Stomach (tissue), 8 donors: ENCODE measurements at regions not wholly inside any gene's neighbourhood (a gene's known extent, or its start where the extent isn't known, plus 50 kb on each side); places are given as distances from the start of the nearest gene placed in this dataset.

Experiments used
- DNase-seq, 2 donors: peaks; one replicate each; pipeline versions ENCODE4 v3.0.0 to v3.0.0-alpha.2; 2013 to 2019
- H3K27ac ChIP-seq, 5 donors: fragments of 200-600 bp in 4 of 5; sonication (generic) in 4 of 5; one replicate each; pipeline ENCODE4 v1.5.1; 2013 to 2019; ENCODE audit warnings: mild to moderate bottlenecking in 1 of 5, moderate library complexity in 1 of 5
- H3K27me3 ChIP-seq, 3 donors: fragments of 200-600 bp; sonication (generic); one replicate each; pipeline ENCODE4 v1.5.1; 2017 to 2019; ENCODE audit warnings: mixed run types in 1 of 3
- H3K36me3 ChIP-seq, 4 donors: fragments of 200-600 bp; sonication (generic); 1 replicate in 3 of 4; 2 replicates in 1 of 4; pipeline ENCODE4 v1.5.1; 2016 to 2019
- H3K4me1 ChIP-seq, 4 donors: fragments of 200-600 bp; sonication (generic); one replicate each; pipeline ENCODE4 v1.5.1; 2016 to 2019
- H3K4me3 ChIP-seq, 4 donors: fragments of 200-600 bp; sonication (generic) in 3 of 4; one replicate each; pipeline ENCODE4 v1.5.1; 2016 to 2019; ENCODE audit warnings: mild to moderate bottlenecking in 1 of 4
- H3K9me3 ChIP-seq, 4 donors: fragments of 200-600 bp; sonication (generic); one replicate each; pipeline ENCODE4 v1.5.1; 2016 to 2019
- CTCF ChIP-seq, 7 experiments: fragments of 450-650 bp in 4 of 7; fragments of 200-600 bp in 3 of 7; sonication (generic) in 3 of 7; IDR thresholded peaks; one replicate each; pipeline ENCODE4 v1.5.1; 2016 to 2019; ENCODE audit warnings: antibody characterized with exemption in 7 of 7, control low read depth in 2 of 7, mild to moderate bottlenecking in 1 of 7
- EP300 ChIP-seq: sonication (generic); formaldehyde crosslinking; IDR thresholded peaks from one replicate; pipeline ENCODE4 v1.6.1; 2017; ENCODE audit warnings: antibody characterized with exemption
- POLR2A ChIP-seq, 4 donors: fragments of 450-650 bp; IDR thresholded peaks; one replicate each; pipeline ENCODE4 v1.6.1; 2016; ENCODE audit warnings: antibody characterized with exemption in 4 of 4, control low read depth in 2 of 4, mild to moderate bottlenecking in 1 of 4, moderate library complexity in 1 of 4
- POLR2AphosphoS5 ChIP-seq, 3 donors: sonication (generic); formaldehyde crosslinking; IDR thresholded peaks; one replicate each; pipeline ENCODE4 v1.6.1; 2016; ENCODE audit warnings: antibody characterized with exemption in 3 of 3
- WGBS, 5 donors: extraction: QIAGEN DNeasy Blood & Tissue Kit in 3 of 5; methylation state at CpG; one replicate each; pipeline versions ENCODE4 v1.1.5 to v1.1.7; 2013 to 2018; 5-methylcytosine and 5-hydroxymethylcytosine counted together
- intact Hi-C: fragments of 100-400 bp; cut with DNase I; formaldehyde crosslinking; loops from one replicate; pipeline ENCODE4 v1.15.1; 2023; ENCODE audit warnings: low total_unique reads
- donor health status: healthy with polysubstance abuse.
- donor health status: Bipolar disorder and iron deficiency.
- donor health status: healthy.

GRCh38 chr2:67857836-67858235, 205.0 kb downstream of the C1D start:
- H3K27ac ChIP-seq: no peak overlapping the region
- intact Hi-C loops: no loop called here
- peaks cover 0 to 6% (median 0%) of the 10 kb centered on the region in 3 donors for H3K27me3 ChIP-seq
- no peak overlapping the region for H3K4me3 ChIP-seq
- WGBS, 5 donors: 73 to 85% (median 83%) methylated on average over 4 of the region's 4 CpGs
- DNase-seq: no peak
- H3K9me3 ChIP-seq: no peaks in the 10 kb centered on the region
- TF ChIP-seq EP300: no peak
- TF ChIP-seq POLR2AphosphoS5 (IDR thresholded peaks at IDR 0.05): no peak
- TF ChIP-seq CTCF (IDR thresholded peaks at IDR 0.05): no peak
- TF ChIP-seq POLR2A (IDR thresholded peaks at IDR 0.05): no peak
- no peaks in the 10 kb centered on the region for H3K36me3 ChIP-seq
- no peaks in the 10 kb centered on the region for H3K4me1 ChIP-seq

- H3K4me1 ChIP-seq: no peaks in the 10 kb centered on the region
- DNase-seq: no peak
- H3K9me3 ChIP-seq: no peaks in the 10 kb centered on the region
- no peak for TF ChIP-seq POLR2AphosphoS5 (IDR thresholded peaks at IDR 0.05)
- TF ChIP-seq POLR2A (IDR thresholded peaks at IDR 0.05): no peak
- TF ChIP-seq CTCF (IDR thresholded peaks at IDR 0.05): no peak
- no peak for TF ChIP-seq EP300
- 84 to 95% (median 92%) methylated on average over 3 of the region's 3 CpGs for WGBS, 5 donors
- H3K36me3 ChIP-seq: no peaks in the 10 kb centered on the region
- intact Hi-C loops: no loop called here
- no peak overlapping the region for H3K27ac ChIP-seq
- H3K4me3 ChIP-seq: no peak overlapping the region
- H3K27me3 ChIP-seq: peaks cover 0 to 6% (median 0%) of the 10 kb centered on the region in 3 donors
Measured at GRCh38 chr2:67858886-67859285, 203.9 kb downstream of the C1D start.

DNA sequence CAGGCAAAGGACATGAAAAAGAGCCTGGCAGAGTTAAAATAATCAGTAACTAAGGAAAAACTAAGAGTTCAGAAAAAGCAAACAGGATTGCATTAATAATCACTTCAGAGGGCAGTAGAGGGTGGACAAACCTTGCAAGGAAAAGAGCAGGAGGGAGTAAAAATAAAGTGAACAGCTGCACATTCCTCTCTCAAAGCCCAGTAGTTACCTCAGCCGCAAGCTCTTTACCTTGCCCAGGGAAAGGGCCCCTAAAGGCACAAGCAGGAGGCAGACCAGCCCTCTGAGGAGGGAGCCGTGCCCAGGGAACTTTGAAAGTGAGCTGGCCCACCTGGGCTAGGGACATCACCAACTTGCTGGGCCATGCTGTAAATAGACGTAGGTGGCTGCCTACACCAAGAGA, 196.9 kb downstream of the C1D start:
- no peaks in the 10 kb centered on the region for H3K4me1 ChIP-seq
- no peaks in the 10 kb centered on the region for H3K9me3 ChIP-seq
- intact Hi-C loops: no loop called here
- TF ChIP-seq CTCF (IDR thresholded peaks at IDR 0.05): no peak
- TF ChIP-seq POLR2AphosphoS5 (IDR thresholded peaks at IDR 0.05): no peak
- TF ChIP-seq EP300: no peak
- TF ChIP-seq POLR2A (IDR thresholded peaks at IDR 0.05): no peak
- H3K27me3 ChIP-seq: no peaks in the 10 kb centered on the region
- WGBS, 5 donors: 42 to 57% (median 52%) methylated on average over 3 of the region's 3 CpGs
- H3K27ac ChIP-seq: no peak overlapping the region
- no peaks in the 10 kb centered on the region for H3K36me3 ChIP-seq
- no peak for DNase-seq
- no peak overlapping the region for H3K4me3 ChIP-seq

DNA sequence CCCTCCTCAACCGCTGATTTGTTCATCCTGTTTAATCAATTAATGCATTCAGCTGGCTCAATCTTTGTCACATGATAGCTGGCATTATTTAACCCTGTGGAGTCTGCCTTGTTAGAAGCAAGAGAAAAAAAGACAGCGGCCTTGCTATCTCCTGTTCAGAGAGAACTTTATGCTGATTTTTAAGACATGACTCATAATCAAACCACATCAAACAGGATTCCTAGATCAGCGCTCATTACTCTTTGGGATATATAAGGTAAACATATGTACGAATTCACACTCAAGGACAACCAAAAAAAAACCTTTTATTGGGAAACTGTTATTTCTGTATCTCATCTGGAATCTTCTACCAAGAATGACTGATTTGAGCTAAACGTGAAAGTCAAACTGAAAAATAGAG, 195.1 kb downstream of the C1D start:
- Histone ChIP-seq H3K9me3 (no peaks in the 10 kb centered on the region), H3K27ac (no peak overlapping the region), H3K27me3 (no peaks in the 10 kb centered on the region), H3K36me3 (no peaks in the 10 kb centered on the region), H3K4me3 (no peak overlapping the region), H3K4me1 (no peaks in the 10 kb centered on the region)
- TF ChIP-seq POLR2AphosphoS5 (IDR thresholded peaks at IDR 0.05): no peak
- no peak for TF ChIP-seq CTCF (IDR thresholded peaks at IDR 0.05)
- no peak for TF ChIP-seq EP300
- no peak for TF ChIP-seq POLR2A (IDR thresholded peaks at IDR 0.05)
- 54 to 76% (median 60%) methylated on average over 5 of the region's 5 CpGs for WGBS, 5 donors
- intact Hi-C loops: no loop called here
- DNase-seq: no peak
